ENCODE measurements at regions not wholly inside any gene's neighbourhood (a gene's known extent, or its start where the extent isn't known, plus 50 kb on each side); places are given as distances from the start of the nearest gene placed in this dataset.

- TF ChIP-seq POLR2A (IDR thresholded peaks at IDR 0.05), result no peak
- no peak for TF ChIP-seq CTCF (IDR thresholded peaks at IDR 0.05)
- no peak for TF ChIP-seq POLR2AphosphoS5 (IDR thresholded peaks at IDR 0.05)
- TF ChIP-seq EP300 (IDR thresholded peaks at IDR 0.05), result no peak
- Histone ChIP-seq H3K4me1 (no peaks in the 10 kb centered on the region), H3K27ac (no peak overlapping the region), H3K27me3 (no peaks in the 10 kb centered on the region), H3K4me3 (no peak overlapping the region), H3K9me3 (no peaks in the 10 kb centered on the region), H3K36me3 (no peaks in the 10 kb centered on the region)
- 60 to 84% (median 79%) methylated on average over 3 of the region's 3 CpGs for WGBS, 5 donors
- intact Hi-C loops (cut with DNase I; ENCODE audit: low total_unique reads), result no loop called here
- DNase-seq, result no peak
Measured at GRCh38 chr2:204494681-204495080, 50.6 kb upstream of the PARD3B start.

GRCh38 chr2:204495381-204495780 is 49.9 kb upstream of the PARD3B start:
- Histone ChIP-seq H3K9me3 (no peaks in the 10 kb centered on the region), H3K4me1 (no peaks in the 10 kb centered on the region), H3K4me3 (no peak overlapping the region), H3K36me3 (no peaks in the 10 kb centered on the region), H3K27ac (no peak overlapping the region), H3K27me3 (no peaks in the 10 kb centered on the region)
- no peak for DNase-seq
- intact Hi-C loops (cut with DNase I; ENCODE audit: low total_unique reads), result no loop called here
- TF ChIP-seq POLR2A (IDR thresholded peaks at IDR 0.05) (no peak), EP300 (IDR thresholded peaks at IDR 0.05) (no peak), CTCF (IDR thresholded peaks at IDR 0.05) (no peak), POLR2AphosphoS5 (IDR thresholded peaks at IDR 0.05) (no peak)

Data from stomach (tissue), 8 donors.